ENCODE measurements at regions not wholly inside any gene's neighbourhood (a gene's known extent, or its start where the extent isn't known, plus 50 kb on each side); places are given as distances from the start of the nearest gene placed in this dataset.

GRCh38 chr6:126824815-126825214 is 293.7 kb upstream of the RSPO3 start:
- TF ChIP-seq CTCF (IDR thresholded peaks at IDR 0.05; ENCODE audit: low read length), result no peak
- no peak for TF ChIP-seq EZH2 (IDR thresholded peaks at IDR 0.05; ENCODE audit: borderline replicate concordance, low read length)
- H3K27me3 ChIP-seq (ENCODE audit: insufficient read depth, low read length), result no peaks in the 10 kb centered on the region
- H3K27ac ChIP-seq (ENCODE audit: low read depth, low read length, poor library complexity, severe bottlenecking), result no peak overlapping the region
- no peak overlapping the region for H3K4me2 ChIP-seq (ENCODE audit: low read length)
- no peaks in the 10 kb centered on the region for H3K9me2 ChIP-seq (ENCODE audit: low read depth, low read length)
- H3K79me2 ChIP-seq (ENCODE audit: insufficient read depth, low read length), result no peaks in the 10 kb centered on the region
- no peaks in the 10 kb centered on the region for H4K20me1 ChIP-seq (ENCODE audit: insufficient read depth, low read length)
- H3K9me3 ChIP-seq (ENCODE audit: low read length), result no peaks in the 10 kb centered on the region
- no peak overlapping the region for H2AFZ ChIP-seq (ENCODE audit: low read length)
- H3F3A ChIP-seq (ENCODE audit: insufficient read depth, low read length), result no peaks in the 10 kb centered on the region
- no peaks in the 10 kb centered on the region for H3K36me3 ChIP-seq (ENCODE audit: insufficient read depth, low read length)
- H3K4me3 ChIP-seq (ENCODE audit: low read depth, low read length, poor library complexity, severe bottlenecking), result no peak overlapping the region
- no peaks in the 10 kb centered on the region for H3K4me1 ChIP-seq (ENCODE audit: insufficient read depth, low read length, severe bottlenecking)
- no peak overlapping the region for H3K9ac ChIP-seq (ENCODE audit: low read length)

- no peak overlapping the region for H3K4me2 ChIP-seq (ENCODE audit: low read length)
- no peak overlapping the region for H3K4me3 ChIP-seq (ENCODE audit: low read depth, low read length, poor library complexity, severe bottlenecking)
- no peak overlapping the region for H3K27ac ChIP-seq (ENCODE audit: low read depth, low read length, poor library complexity, severe bottlenecking)
- H4K20me1 ChIP-seq (ENCODE audit: insufficient read depth, low read length), result no peaks in the 10 kb centered on the region
- no peaks in the 10 kb centered on the region for H3K4me1 ChIP-seq (ENCODE audit: insufficient read depth, low read length, severe bottlenecking)
- H3K79me2 ChIP-seq (ENCODE audit: insufficient read depth, low read length), result no peaks in the 10 kb centered on the region
- no peak overlapping the region for H3K9ac ChIP-seq (ENCODE audit: low read length)
- no peaks in the 10 kb centered on the region for H3K27me3 ChIP-seq (ENCODE audit: insufficient read depth, low read length)
- H3F3A ChIP-seq (ENCODE audit: insufficient read depth, low read length), result no peaks in the 10 kb centered on the region
- no peak overlapping the region for H2AFZ ChIP-seq (ENCODE audit: low read length)
- H3K9me2 ChIP-seq (ENCODE audit: low read depth, low read length), result no peaks in the 10 kb centered on the region
- TF ChIP-seq EZH2 (IDR thresholded peaks at IDR 0.05; ENCODE audit: borderline replicate concordance, low read length) (no peak), CTCF (IDR thresholded peaks at IDR 0.05; ENCODE audit: low read length) (no peak)
- no peaks in the 10 kb centered on the region for H3K36me3 ChIP-seq (ENCODE audit: insufficient read depth, low read length)
- H3K9me3 ChIP-seq (ENCODE audit: low read length), result no peaks in the 10 kb centered on the region
Observed at GRCh38 chr6:126826166-126826714, 292.2 kb upstream of the RSPO3 start.

GRCh38 chr6:126831461-126831860 is 287.0 kb upstream of the RSPO3 start:
- no peak overlapping the region for H3K4me3 ChIP-seq (ENCODE audit: low read depth, low read length, poor library complexity, severe bottlenecking)
- H3K4me1 ChIP-seq (ENCODE audit: insufficient read depth, low read length, severe bottlenecking), result no peaks in the 10 kb centered on the region
- no peak overlapping the region for H3K27ac ChIP-seq (ENCODE audit: low read depth, low read length, poor library complexity, severe bottlenecking)
- H4K20me1 ChIP-seq (ENCODE audit: insufficient read depth, low read length), result no peaks in the 10 kb centered on the region
- no peaks in the 10 kb centered on the region for H3K9me3 ChIP-seq (ENCODE audit: low read length)
- no peak for TF ChIP-seq CTCF (IDR thresholded peaks at IDR 0.05; ENCODE audit: low read length)
- no peak for TF ChIP-seq EZH2 (IDR thresholded peaks at IDR 0.05; ENCODE audit: borderline replicate concordance, low read length)
- no peak overlapping the region for H2AFZ ChIP-seq (ENCODE audit: low read length)
- no peaks in the 10 kb centered on the region for H3K27me3 ChIP-seq (ENCODE audit: insufficient read depth, low read length)
- H3K4me2 ChIP-seq (ENCODE audit: low read length), result no peak overlapping the region
- no peak overlapping the region for H3K9ac ChIP-seq (ENCODE audit: low read length)
- no peaks in the 10 kb centered on the region for H3K79me2 ChIP-seq (ENCODE audit: insufficient read depth, low read length)
- H3K9me2 ChIP-seq (ENCODE audit: low read depth, low read length), result no peaks in the 10 kb centered on the region
- H3K36me3 ChIP-seq (ENCODE audit: insufficient read depth, low read length), result no peaks in the 10 kb centered on the region
- H3F3A ChIP-seq (ENCODE audit: insufficient read depth, low read length), result no peaks in the 10 kb centered on the region

Data from OCI-LY1 (cell line).